PFSK-1 (cell line): ENCODE measurements at regions not wholly inside any gene's neighbourhood (a gene's known extent, or its start where the extent isn't known, plus 50 kb on each side); places are given as distances from the start of the nearest gene placed in this dataset.

Experiments used
- POLR2AphosphoS5 ChIP-seq: IDR thresholded peaks from 2 replicates; pipeline ENCODE4 v1.6.1; 2012; ENCODE audit warnings: low read depth, mild to moderate bottlenecking, control low read depth, low read length, moderate library complexity
- REST ChIP-seq, 2 experiments: IDR thresholded peaks; 2 replicates each; pipeline versions ENCODE4 v1.6.1 to v1.8.0; 2011 to 2012; ENCODE audit warnings: low read depth in 2 of 2, low read length in 2 of 2, control low read depth in 1 of 2, inconsistent platforms in 1 of 2, mild to moderate bottlenecking in 1 of 2, moderate library complexity in 1 of 2; ENCODE audit not compliant: insufficient read depth in 1 of 2
- SIN3A ChIP-seq: IDR thresholded peaks from 2 replicates; pipeline ENCODE4 v1.6.1; 2012; ENCODE audit warnings: mild to moderate bottlenecking, low read length, moderate library complexity, borderline replicate concordance; ENCODE audit not compliant: insufficient read depth

- TF ChIP-seq REST (IDR thresholded peaks at IDR 0.05; ENCODE audit: insufficient read depth in 1 of 2, low read depth in 2 of 2, low read length in 2 of 2) (no peak), POLR2AphosphoS5 (no peak), SIN3A (no peak)
These were observed 179.9 kb downstream of the ADSS2 start for GRCh38 chr1:244271691-244272308.
